GM12874 (cell line): ENCODE measurements at regions not wholly inside any gene's neighbourhood (a gene's known extent, or its start where the extent isn't known, plus 50 kb on each side); places are given as distances from the start of the nearest gene placed in this dataset.

Experiments used
- CTCF ChIP-seq: IDR thresholded peaks from 2 replicates; pipeline ENCODE4 v1.5.1; 2011; ENCODE audit warnings: low read depth, mild to moderate bottlenecking, control low read depth, low read length, moderate library complexity; ENCODE audit not compliant: insufficient read depth

GRCh38 chr4:86522349-86522748, 71.8 kb upstream of the PTPN13 start:
- TF ChIP-seq CTCF = no peak

- no peak for TF ChIP-seq CTCF
These were observed 70.8 kb upstream of the PTPN13 start for GRCh38 chr4:86523333-86523732.

- TF ChIP-seq CTCF = no peak
These were observed 64.7 kb upstream of the PTPN13 start for GRCh38 chr4:86529436-86529835.

GRCh38 chr4:86530183-86530582, 63.9 kb upstream of the PTPN13 start:
- no peak for TF ChIP-seq CTCF

GRCh38 chr4:86531440-86531839, 62.7 kb upstream of the PTPN13 start:
- no peak for TF ChIP-seq CTCF

GRCh38 chr4:86532851-86533250, 61.3 kb upstream of the PTPN13 start:
- no peak for TF ChIP-seq CTCF

GRCh38 chr4:86536151-86536550, 58.0 kb upstream of the PTPN13 start:
- no peak for TF ChIP-seq CTCF
